ENCODE measurements at regions not wholly inside any gene's neighbourhood (a gene's known extent, or its start where the extent isn't known, plus 50 kb on each side); places are given as distances from the start of the nearest gene placed in this dataset.
A peak's percentile ranks its signal among the peaks of the same experiment; 100 is the strongest.

DNA sequence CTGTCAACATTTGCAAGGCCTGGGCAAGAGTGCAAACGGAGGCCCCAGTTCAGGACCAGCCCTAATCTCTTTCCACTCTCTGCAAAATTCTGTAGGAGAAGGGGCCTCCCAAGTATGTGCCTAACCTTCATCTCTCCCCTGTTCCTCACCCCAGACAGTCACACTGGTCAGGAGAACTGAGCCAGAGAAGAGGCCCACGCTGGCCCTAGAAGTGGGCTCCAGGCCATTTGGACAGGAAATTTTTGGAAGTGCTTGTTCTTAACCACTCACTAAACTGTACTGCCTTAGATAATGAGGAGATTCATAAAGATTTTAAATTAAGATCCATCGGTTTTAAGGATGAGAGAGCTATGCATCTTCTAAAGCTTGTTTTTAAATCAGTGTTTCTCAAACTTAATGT lies 129.7 kb upstream of the ADGRL2 start:
- Histone ChIP-seq H3K9ac (ENCODE audit: low read depth in 1 of 2, low read length in 2 of 2) (no peak overlapping the region), H3K4me3 (ENCODE audit: low read depth in 1 of 3, low read length in 3 of 3) (no peak overlapping the region), H3K27ac (ENCODE audit: low read depth in 1 of 2, low read length in 2 of 2) (no peak overlapping the region), H3K9me3 (ENCODE audit: control insufficient read depth in 4 of 4, low read length in 3 of 4) (no peaks in the 10 kb centered on the region), H3K36me3 (ENCODE audit: control insufficient read depth in 4 of 4, insufficient read depth in 3 of 4, low read depth in 1 of 4, low read length in 3 of 4) (no peaks in the 10 kb centered on the region), H3K27me3 (ENCODE audit: control insufficient read depth in 4 of 4, insufficient read depth in 4 of 4, low read length in 3 of 4) (no peaks in the 10 kb centered on the region), H3K4me1 (ENCODE audit: control insufficient read depth in 4 of 4, insufficient read depth in 4 of 4, low read length in 3 of 4) (no peaks in the 10 kb centered on the region)
- TF ChIP-seq, protein P1, sequence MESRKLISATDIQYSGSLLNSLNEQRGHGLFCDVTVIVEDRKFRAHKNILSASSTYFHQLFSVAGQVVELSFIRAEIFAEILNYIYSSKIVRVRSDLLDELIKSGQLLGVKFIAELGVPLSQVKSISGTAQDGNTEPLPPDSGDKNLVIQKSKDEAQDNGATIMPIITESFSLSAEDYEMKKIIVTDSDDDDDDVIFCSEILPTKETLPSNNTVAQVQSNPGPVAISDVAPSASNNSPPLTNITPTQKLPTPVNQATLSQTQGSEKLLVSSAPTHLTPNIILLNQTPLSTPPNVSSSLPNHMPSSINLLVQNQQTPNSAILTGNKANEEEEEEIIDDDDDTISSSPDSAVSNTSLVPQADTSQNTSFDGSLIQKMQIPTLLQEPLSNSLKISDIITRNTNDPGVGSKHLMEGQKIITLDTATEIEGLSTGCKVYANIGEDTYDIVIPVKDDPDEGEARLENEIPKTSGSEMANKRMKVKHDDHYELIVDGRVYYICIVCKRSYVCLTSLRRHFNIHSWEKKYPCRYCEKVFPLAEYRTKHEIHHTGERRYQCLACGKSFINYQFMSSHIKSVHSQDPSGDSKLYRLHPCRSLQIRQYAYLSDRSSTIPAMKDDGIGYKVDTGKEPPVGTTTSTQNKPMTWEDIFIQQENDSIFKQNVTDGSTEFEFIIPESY (IDR thresholded peaks at IDR 0.05): no peak
- no peak for TF ChIP-seq SP1 (IDR thresholded peaks at IDR 0.05)
- no peak for TF ChIP-seq NR2F2 (IDR thresholded peaks at IDR 0.05)
- TF ChIP-seq HNF4G (IDR thresholded peaks at IDR 0.05): no peak
- no peak for TF ChIP-seq RAD21 (IDR thresholded peaks at IDR 0.05)
- TF ChIP-seq EGR1 (IDR thresholded peaks at IDR 0.05; ENCODE audit: low read depth in 2 of 2): no peak
- WGBS: 81% methylated on average over 3 of the region's 3 CpGs
- DNase-seq (ENCODE audit: low spot score): no peak

DNA sequence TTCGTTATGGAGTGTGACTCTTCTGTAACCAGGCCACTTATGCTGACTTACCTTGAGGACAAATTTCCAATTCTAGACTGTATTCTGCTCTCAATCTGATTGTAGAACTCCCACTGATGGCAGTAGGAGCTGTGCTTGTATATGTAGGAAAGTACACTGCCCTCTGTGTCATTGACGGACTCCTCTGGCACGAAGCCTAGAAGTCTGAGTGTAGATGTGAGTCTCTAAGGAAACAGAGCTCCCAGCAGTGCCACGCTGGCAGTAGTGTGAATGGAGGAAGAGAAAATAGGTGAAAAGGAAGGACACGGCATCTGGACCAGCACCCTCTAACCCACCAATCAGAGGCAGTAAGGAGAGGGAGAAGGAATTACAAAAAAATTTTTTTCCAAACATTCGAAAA lies 130.4 kb upstream of the ADGRL2 start:
- 38% methylated on average over 6 of the region's 6 CpGs for WGBS
- H3K36me3 ChIP-seq (ENCODE audit: control insufficient read depth in 4 of 4, insufficient read depth in 3 of 4, low read depth in 1 of 4, low read length in 3 of 4): no peaks in the 10 kb centered on the region
- H3K27me3 ChIP-seq (ENCODE audit: control insufficient read depth in 4 of 4, insufficient read depth in 4 of 4, low read length in 3 of 4): no peaks in the 10 kb centered on the region
- no peak overlapping the region for H3K4me3 ChIP-seq (ENCODE audit: low read depth in 1 of 3, low read length in 3 of 3)
- H3K9me3 ChIP-seq (ENCODE audit: control insufficient read depth in 4 of 4, low read length in 3 of 4): no peaks in the 10 kb centered on the region
- TF ChIP-seq RAD21 (IDR thresholded peaks at IDR 0.05) (peak in 1 of 2 donors; percentile 24), RXRA (IDR thresholded peaks at IDR 0.05) (peak; percentile 87 to 93), HNF4A (conservative IDR thresholded peaks at IDR 0.05) (no peak), TAF1 (conservative IDR thresholded peaks at IDR 0.05) (no peak), GABPA (IDR thresholded peaks at IDR 0.05 in 1 of 2, conservative IDR thresholded peaks at IDR 0.05 in 1 of 2) (no peak), FOXA2 (IDR thresholded peaks at IDR 0.05) (no peak), HNF4G (IDR thresholded peaks at IDR 0.05) (no peak)
- H3K4me1 ChIP-seq (ENCODE audit: control insufficient read depth in 4 of 4, insufficient read depth in 4 of 4, low read length in 3 of 4): no peaks in the 10 kb centered on the region
- H3K9ac ChIP-seq (ENCODE audit: low read depth in 1 of 2, low read length in 2 of 2): no peak overlapping the region
- H3K27ac ChIP-seq (ENCODE audit: low read depth in 1 of 2, low read length in 2 of 2): no peak overlapping the region
- peak; percentile 56 for DNase-seq (ENCODE audit: low spot score)

DNA sequence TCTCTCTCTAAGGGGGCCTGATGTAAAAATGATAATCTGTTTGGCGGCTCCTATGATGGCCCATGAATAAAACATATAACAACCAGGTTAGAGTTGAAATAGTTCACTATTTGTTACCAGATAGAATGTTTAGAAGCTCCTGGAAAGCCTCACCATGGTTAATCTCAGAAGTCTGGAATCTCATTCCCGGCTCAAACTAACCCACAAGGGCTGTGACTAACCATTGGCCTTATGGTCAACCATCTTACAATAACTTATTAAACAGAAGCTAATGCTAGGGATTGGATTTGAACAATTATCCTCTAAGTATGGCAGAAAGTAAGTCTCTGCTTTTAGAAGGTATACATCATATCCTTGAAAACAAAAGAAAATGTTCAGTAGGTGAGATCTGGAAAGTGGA lies 134.1 kb upstream of the ADGRL2 start:
- Histone ChIP-seq H3K4me3 (ENCODE audit: low read depth in 1 of 3, low read length in 3 of 3) (no peak overlapping the region), H3K4me1 (ENCODE audit: control insufficient read depth in 4 of 4, insufficient read depth in 4 of 4, low read length in 3 of 4) (no peaks in the 10 kb centered on the region), H3K9me3 (ENCODE audit: control insufficient read depth in 4 of 4, low read length in 3 of 4) (no peaks in the 10 kb centered on the region), H3K27me3 (ENCODE audit: control insufficient read depth in 4 of 4, insufficient read depth in 4 of 4, low read length in 3 of 4) (no peaks in the 10 kb centered on the region), H3K27ac (ENCODE audit: low read depth in 1 of 2, low read length in 2 of 2) (no peak overlapping the region), H3K9ac (ENCODE audit: low read depth in 1 of 2, low read length in 2 of 2) (no peak overlapping the region), H3K36me3 (ENCODE audit: control insufficient read depth in 4 of 4, insufficient read depth in 3 of 4, low read depth in 1 of 4, low read length in 3 of 4) (no peaks in the 10 kb centered on the region)
- TF ChIP-seq, protein P2, sequence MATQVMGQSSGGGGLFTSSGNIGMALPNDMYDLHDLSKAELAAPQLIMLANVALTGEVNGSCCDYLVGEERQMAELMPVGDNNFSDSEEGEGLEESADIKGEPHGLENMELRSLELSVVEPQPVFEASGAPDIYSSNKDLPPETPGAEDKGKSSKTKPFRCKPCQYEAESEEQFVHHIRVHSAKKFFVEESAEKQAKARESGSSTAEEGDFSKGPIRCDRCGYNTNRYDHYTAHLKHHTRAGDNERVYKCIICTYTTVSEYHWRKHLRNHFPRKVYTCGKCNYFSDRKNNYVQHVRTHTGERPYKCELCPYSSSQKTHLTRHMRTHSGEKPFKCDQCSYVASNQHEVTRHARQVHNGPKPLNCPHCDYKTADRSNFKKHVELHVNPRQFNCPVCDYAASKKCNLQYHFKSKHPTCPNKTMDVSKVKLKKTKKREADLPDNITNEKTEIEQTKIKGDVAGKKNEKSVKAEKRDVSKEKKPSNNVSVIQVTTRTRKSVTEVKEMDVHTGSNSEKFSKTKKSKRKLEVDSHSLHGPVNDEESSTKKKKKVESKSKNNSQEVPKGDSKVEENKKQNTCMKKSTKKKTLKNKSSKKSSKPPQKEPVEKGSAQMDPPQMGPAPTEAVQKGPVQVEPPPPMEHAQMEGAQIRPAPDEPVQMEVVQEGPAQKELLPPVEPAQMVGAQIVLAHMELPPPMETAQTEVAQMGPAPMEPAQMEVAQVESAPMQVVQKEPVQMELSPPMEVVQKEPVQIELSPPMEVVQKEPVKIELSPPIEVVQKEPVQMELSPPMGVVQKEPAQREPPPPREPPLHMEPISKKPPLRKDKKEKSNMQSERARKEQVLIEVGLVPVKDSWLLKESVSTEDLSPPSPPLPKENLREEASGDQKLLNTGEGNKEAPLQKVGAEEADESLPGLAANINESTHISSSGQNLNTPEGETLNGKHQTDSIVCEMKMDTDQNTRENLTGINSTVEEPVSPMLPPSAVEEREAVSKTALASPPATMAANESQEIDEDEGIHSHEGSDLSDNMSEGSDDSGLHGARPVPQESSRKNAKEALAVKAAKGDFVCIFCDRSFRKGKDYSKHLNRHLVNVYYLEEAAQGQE (IDR thresholded peaks at IDR 0.05): no peak
- TF ChIP-seq NR2F2 (IDR thresholded peaks at IDR 0.05) (no peak), YY1 (IDR thresholded peaks at IDR 0.05) (no peak), HNF4G (IDR thresholded peaks at IDR 0.05) (no peak), RAD21 (IDR thresholded peaks at IDR 0.05) (no peak)
- TF ChIP-seq, protein P3, sequence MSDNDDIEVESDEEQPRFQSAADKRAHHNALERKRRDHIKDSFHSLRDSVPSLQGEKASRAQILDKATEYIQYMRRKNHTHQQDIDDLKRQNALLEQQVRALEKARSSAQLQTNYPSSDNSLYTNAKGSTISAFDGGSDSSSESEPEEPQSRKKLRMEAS (IDR thresholded peaks at IDR 0.05): no peak
- 94% methylated on average over 2 of the region's 2 CpGs for WGBS
- no peak for DNase-seq (ENCODE audit: low spot score)

All from liver (tissue), 7 donors.